IMR-90 (cell line): ENCODE measurements at regions not wholly inside any gene's neighbourhood (a gene's known extent, or its start where the extent isn't known, plus 50 kb on each side); places are given as distances from the start of the nearest gene placed in this dataset.

Source experiments
- ATAC-seq: fragments of 200-7000 bp; cut with Tn5 transposase; 2 replicates; pipeline ENCODE4 v1.9.1; 2020; ENCODE audit warnings: low read depth, mild to moderate bottlenecking, moderate library complexity
- BruUV-seq: library from RNA; stranded (reverse); fragments of 400-500 nt; replicated peaks from 2 replicates; lab custom pipeline; 2021; lab: Mats Ljungman, UMichigan
- CTCF ChIA-PET: fragments of 300-600 bp; formaldehyde crosslinking; extraction: SDS; loops from one replicate; lab custom pipeline; 2021; ENCODE audit warnings: antibody characterized with exemption; lab: Yijun Ruan, JAX
- POLR2A ChIA-PET: fragments of 300-600 bp; sonication (Branson Sonifier 250); formaldehyde crosslinking; loops from one replicate; lab custom pipeline; 2022; ENCODE audit warnings: antibody characterized with exemption; ENCODE audit not compliant: unreplicated experiment; lab: Charles Lee
- DNase-seq: peaks from one replicate; pipeline ENCODE4 v3.0.0; 2013
- H2AFZ ChIP-seq: replicated peaks from 2 replicates; pipeline ENCODE3; 2013; ENCODE audit warnings: low read length, mild to moderate bottlenecking; ENCODE audit not compliant: poor library complexity
- H2AK5ac ChIP-seq: 2 replicates; pipeline ENCODE4 v1.6.1; 2013; ENCODE audit warnings: low read depth, low read length, inconsistent platforms
- H2AK9ac ChIP-seq: replicated peaks from 2 replicates; pipeline ENCODE3; 2013; ENCODE audit warnings: mild to moderate bottlenecking, low read depth, low read length, moderate library complexity; ENCODE audit not compliant: poor library complexity
- H2BK120ac ChIP-seq: 2 replicates; pipeline ENCODE4 v1.6.1; 2013; ENCODE audit warnings: low read depth, low read length, inconsistent platforms
- H2BK15ac ChIP-seq: 3 replicates; pipeline ENCODE4 v1.6.1; 2013; ENCODE audit warnings: low read depth, low read length, inconsistent platforms
- H2BK20ac ChIP-seq: 2 replicates; pipeline ENCODE4 v1.6.1; 2013; ENCODE audit warnings: low read depth, mild to moderate bottlenecking, inconsistent platforms, low read length, moderate library complexity
- H2BK5ac ChIP-seq: 2 replicates; pipeline ENCODE4 v1.6.1; 2013; ENCODE audit warnings: mild to moderate bottlenecking, low read depth, low read length, inconsistent platforms; ENCODE audit not compliant: poor library complexity, severe bottlenecking
- H3K14ac ChIP-seq: replicated peaks from 2 replicates; pipeline ENCODE4 v1.6.1; 2013; ENCODE audit warnings: low read depth, low read length, inconsistent platforms
- H3K18ac ChIP-seq: 2 replicates; pipeline ENCODE4 v1.6.1; 2013; ENCODE audit warnings: low read depth, low read length, control low read depth
- H3K23ac ChIP-seq: 2 replicates; pipeline ENCODE4 v1.6.1; 2013; ENCODE audit warnings: low read depth, low read length, inconsistent platforms
- H3K27ac ChIP-seq: 2 replicates; pipeline ENCODE4 v1.5.1; 2013; ENCODE audit warnings: mild to moderate bottlenecking, control low read depth, low read length; ENCODE audit not compliant: insufficient read depth
- H3K27me3 ChIP-seq: 2 replicates; pipeline ENCODE4 v1.6.1; 2013; ENCODE audit warnings: low read length; ENCODE audit not compliant: control insufficient read depth, insufficient read depth
- H3K36me3 ChIP-seq: 2 replicates; pipeline ENCODE4 v1.6.1; 2013; ENCODE audit warnings: low read length, mixed read lengths; ENCODE audit not compliant: control insufficient read depth, insufficient read depth
- H3K4ac ChIP-seq: 2 replicates; pipeline ENCODE4 v1.6.1; 2013; ENCODE audit warnings: low read depth, low read length, inconsistent platforms
- H3K4me1 ChIP-seq: 2 replicates; pipeline ENCODE4 v1.6.1; 2013; ENCODE audit warnings: low read length, mixed read lengths; ENCODE audit not compliant: control insufficient read depth, insufficient read depth
- H3K4me2 ChIP-seq: 2 replicates; pipeline ENCODE4 v1.6.1; 2013; ENCODE audit warnings: low read depth, mild to moderate bottlenecking, control low read depth, low read length, moderate library complexity
- H3K4me3 ChIP-seq: 2 replicates; pipeline ENCODE4 v1.5.1; 2013; ENCODE audit warnings: low read depth, mild to moderate bottlenecking, control low read depth, low read length, moderate library complexity; ENCODE audit not compliant: insufficient read depth
- H3K56ac ChIP-seq: 2 replicates; pipeline ENCODE4 v1.6.1; 2013; ENCODE audit warnings: low read length, inconsistent platforms; ENCODE audit not compliant: insufficient read depth; ENCODE audit errors: extremely low read depth
- H3K79me1 ChIP-seq, 2 experiments: 2 replicates each; pipeline ENCODE4 v1.6.1; 2013; ENCODE audit warnings: low read length in 2 of 2, inconsistent platforms in 1 of 2, low read depth in 1 of 2
- H3K9ac ChIP-seq: 2 replicates; pipeline ENCODE4 v1.6.1; 2013; ENCODE audit warnings: low read depth, low read length, control low read depth
- H3K9me1 ChIP-seq: 2 replicates; pipeline ENCODE4 v1.6.1; 2013; ENCODE audit warnings: low read length, inconsistent platforms; ENCODE audit not compliant: insufficient read depth
- H3K9me3 ChIP-seq: 2 replicates; pipeline ENCODE4 v1.6.1; 2013; ENCODE audit warnings: low read length; ENCODE audit not compliant: control insufficient read depth, insufficient read depth
- H4K20me1 ChIP-seq: 2 replicates; pipeline ENCODE4 v1.6.1; 2013; ENCODE audit warnings: low read length, inconsistent platforms; ENCODE audit not compliant: insufficient read depth
- H4K5ac ChIP-seq: 2 replicates; pipeline ENCODE4 v1.6.1; 2013; ENCODE audit warnings: mild to moderate bottlenecking, low read depth, low read length, control low read depth
- H4K8ac ChIP-seq, 2 experiments: 2 replicates each; pipeline ENCODE4 v1.6.1; 2013; ENCODE audit warnings: low read depth in 2 of 2, low read length in 2 of 2, control low read depth in 1 of 2, inconsistent platforms in 1 of 2
- H4K91ac ChIP-seq: 2 replicates; pipeline ENCODE4 v1.6.1; 2013; ENCODE audit warnings: low read depth, low read length, inconsistent platforms; ENCODE audit not compliant: insufficient read depth
- BHLHE40 ChIP-seq: fragments of 150-350 bp; IDR thresholded peaks from 2 replicates; pipeline ENCODE4 v1.6.1; 2016; ENCODE audit warnings: mild to moderate bottlenecking, low read depth, low read length
- CEBPB ChIP-seq: IDR thresholded peaks from 2 replicates; pipeline ENCODE4 v1.6.1; 2012; ENCODE audit warnings: low read depth, low read length, improper control_type of control experiment
- CHD1 ChIP-seq: IDR thresholded peaks from 2 replicates; pipeline ENCODE4 v1.6.1; 2012; ENCODE audit warnings: low read depth, low read length, improper control_type of control experiment
- FOS ChIP-seq: fragments of 150-350 bp; IDR thresholded peaks from 2 replicates; pipeline ENCODE4 v1.6.1; 2016; ENCODE audit warnings: low read depth, low read length
- MAFK ChIP-seq: IDR thresholded peaks from 2 replicates; pipeline ENCODE4 v1.6.1; 2012; ENCODE audit warnings: low read depth, low read length, improper control_type of control experiment
- MAZ ChIP-seq: IDR thresholded peaks from 2 replicates; pipeline ENCODE4 v1.6.1; 2012; ENCODE audit warnings: low read depth, mild to moderate bottlenecking, low read length, improper control_type of control experiment, moderate library complexity, borderline replicate concordance
- MXI1 ChIP-seq: IDR thresholded peaks from 2 replicates; pipeline ENCODE4 v1.6.1; 2012; ENCODE audit warnings: low read depth, mild to moderate bottlenecking, low read length, moderate library complexity, borderline replicate concordance
- NFE2L2 ChIP-seq: fragments of 150-350 bp; IDR thresholded peaks from 2 replicates; pipeline ENCODE4 v1.6.1; 2016; ENCODE audit warnings: low read depth, mild to moderate bottlenecking, low read length
- POLR2A ChIP-seq: IDR thresholded peaks from 2 replicates; pipeline ENCODE4 v1.6.1; 2012; ENCODE audit warnings: mild to moderate bottlenecking, low read depth, low read length
- RAD21 ChIP-seq: IDR thresholded peaks from 2 replicates; pipeline ENCODE4 v1.6.1; 2012; ENCODE audit warnings: low read length, improper control_type of control experiment
- RCOR1 ChIP-seq: IDR thresholded peaks from 2 replicates; pipeline ENCODE4 v1.6.1; 2012; ENCODE audit warnings: mild to moderate bottlenecking, low read length, improper control_type of control experiment; ENCODE audit not compliant: insufficient replicate concordance
- SMC3 ChIP-seq: fragments of 150-350 bp; IDR thresholded peaks from 2 replicates; pipeline ENCODE4 v1.6.1; 2016; ENCODE audit warnings: low read depth, mild to moderate bottlenecking, antibody characterized with exemption, low read length, moderate library complexity
- WGBS, 2 experiments: methylation state at CpG; one replicate each; pipeline versions ENCODE4 v1.1.5 to v1.1.7; 2013; ENCODE audit warnings: missing lambda C conversion rate in 2 of 2; ENCODE audit not compliant: insufficient read length in 1 of 2; ENCODE audit errors: extremely low coverage in 2 of 2; 5-methylcytosine and 5-hydroxymethylcytosine counted together
- dilution Hi-C: fragments of 300-500 bp; cut with HindIII; formaldehyde crosslinking; loops from one replicate; pipeline ENCODE4 v1.14.3; 2018; ENCODE audit warnings: low sequenced_read_pairs; ENCODE audit not compliant: unreplicated experiment
- in situ Hi-C: fragments of 300-500 bp; cut with MboI; formaldehyde crosslinking; loops from 3 replicates; pipeline ENCODE4 v1.14.3; 2019; ENCODE audit warnings: low sequenced_read_pairs, inconsistent platforms, mixed read lengths
- intact Hi-C: fragments of 100-400 bp; cut with micrococcal nuclease; formaldehyde crosslinking; loops from 2 replicates; pipeline ENCODE4 v1.10.0; 2022
- TF ChIP-seq, protein P1 (sequence below): fragments of 150-350 bp; IDR thresholded peaks from 2 replicates; pipeline ENCODE4 v1.6.1; 2017; ENCODE audit warnings: mild to moderate bottlenecking, antibody characterized with exemption, low read length, low read depth
- TF ChIP-seq, protein P2 (sequence below): conservative IDR thresholded peaks from 2 replicates; pipeline ENCODE4 v1.5.1; 2012; ENCODE audit warnings: mild to moderate bottlenecking, low read depth, low read length, improper control_type of control experiment
- TF ChIP-seq, protein P3 (sequence below): fragments of 150-350 bp; IDR thresholded peaks from 2 replicates; pipeline ENCODE4 v1.6.1; 2016; ENCODE audit warnings: low read depth, mild to moderate bottlenecking, low read length, moderate library complexity, borderline replicate concordance

GRCh38 chr17:83183145-83183948 is 103.9 kb downstream of the METRNL start:
- Histone ChIP-seq H2AK9ac (no peak overlapping the region), H3K27me3 (peaks cover 46% of the 10 kb centered on the region), H4K91ac (no peak overlapping the region), H3K4me1 (no peaks in the 10 kb centered on the region; the same call in 1 of the 2 replicates), H3K56ac (no peak overlapping the region), H3K18ac (no peak overlapping the region), H3K9me3 (peaks cover 12% of the 10 kb centered on the region), H2BK5ac (no peak overlapping the region), H3K9ac (no peak overlapping the region), H3K4me3 (no peak overlapping the region), H3K27ac (no peak overlapping the region), H2AK5ac (no peak overlapping the region), H2BK15ac (no peak overlapping the region), H4K8ac (no peak overlapping the region), H3K36me3 (no peaks in the 10 kb centered on the region), H2BK120ac (no peak overlapping the region), H3K79me1 (no peaks in the 10 kb centered on the region), H3K4ac (no peak overlapping the region), H2AFZ (no peak overlapping the region), H4K20me1 (no peaks in the 10 kb centered on the region), H4K5ac (no peak overlapping the region), H2BK20ac (no peak overlapping the region), H3K4me2 (no peak overlapping the region), H3K9me1 (no peaks in the 10 kb centered on the region), H3K23ac (no peak overlapping the region), H3K14ac (no peak overlapping the region)
- ATAC-seq, result no peak
- 33% methylated on average over 17 of the region's 28 CpGs; no CpG with 5 or more reads in 1 of the 2 experiments for WGBS, 2 experiments
- POLR2A ChIA-PET, result no interaction called here
- no TSS peak for BruUV-seq
- intact Hi-C loops (no loop called here), in situ Hi-C loops (no loop called here), dilution Hi-C loops (no loop called here)
- CTCF ChIA-PET, result interaction anchor here (0.5 kb wide), 1 partner anchor 24 kb away, joined by 3 read pairs; no protein-coding TSS in a partner anchor
- DNase-seq, result no peak
- TF ChIP-seq, protein P1, sequence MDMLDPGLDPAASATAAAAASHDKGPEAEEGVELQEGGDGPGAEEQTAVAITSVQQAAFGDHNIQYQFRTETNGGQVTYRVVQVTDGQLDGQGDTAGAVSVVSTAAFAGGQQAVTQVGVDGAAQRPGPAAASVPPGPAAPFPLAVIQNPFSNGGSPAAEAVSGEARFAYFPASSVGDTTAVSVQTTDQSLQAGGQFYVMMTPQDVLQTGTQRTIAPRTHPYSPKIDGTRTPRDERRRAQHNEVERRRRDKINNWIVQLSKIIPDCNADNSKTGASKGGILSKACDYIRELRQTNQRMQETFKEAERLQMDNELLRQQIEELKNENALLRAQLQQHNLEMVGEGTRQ, result no peak
- no peak for TF ChIP-seq SMC3
- no peak for TF ChIP-seq CHD1
- TF ChIP-seq MXI1, result no peak
- TF ChIP-seq RCOR1, result no peak
- TF ChIP-seq NFE2L2, result no peak
- TF ChIP-seq MAFK, result no peak
- TF ChIP-seq, protein P2, sequence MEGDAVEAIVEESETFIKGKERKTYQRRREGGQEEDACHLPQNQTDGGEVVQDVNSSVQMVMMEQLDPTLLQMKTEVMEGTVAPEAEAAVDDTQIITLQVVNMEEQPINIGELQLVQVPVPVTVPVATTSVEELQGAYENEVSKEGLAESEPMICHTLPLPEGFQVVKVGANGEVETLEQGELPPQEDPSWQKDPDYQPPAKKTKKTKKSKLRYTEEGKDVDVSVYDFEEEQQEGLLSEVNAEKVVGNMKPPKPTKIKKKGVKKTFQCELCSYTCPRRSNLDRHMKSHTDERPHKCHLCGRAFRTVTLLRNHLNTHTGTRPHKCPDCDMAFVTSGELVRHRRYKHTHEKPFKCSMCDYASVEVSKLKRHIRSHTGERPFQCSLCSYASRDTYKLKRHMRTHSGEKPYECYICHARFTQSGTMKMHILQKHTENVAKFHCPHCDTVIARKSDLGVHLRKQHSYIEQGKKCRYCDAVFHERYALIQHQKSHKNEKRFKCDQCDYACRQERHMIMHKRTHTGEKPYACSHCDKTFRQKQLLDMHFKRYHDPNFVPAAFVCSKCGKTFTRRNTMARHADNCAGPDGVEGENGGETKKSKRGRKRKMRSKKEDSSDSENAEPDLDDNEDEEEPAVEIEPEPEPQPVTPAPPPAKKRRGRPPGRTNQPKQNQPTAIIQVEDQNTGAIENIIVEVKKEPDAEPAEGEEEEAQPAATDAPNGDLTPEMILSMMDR, result no peak
- no peak for TF ChIP-seq MAZ
- TF ChIP-seq RAD21, result no peak
- no peak for TF ChIP-seq POLR2A
- no peak for TF ChIP-seq CEBPB
- TF ChIP-seq FOS, result no peak
- TF ChIP-seq, protein P3, sequence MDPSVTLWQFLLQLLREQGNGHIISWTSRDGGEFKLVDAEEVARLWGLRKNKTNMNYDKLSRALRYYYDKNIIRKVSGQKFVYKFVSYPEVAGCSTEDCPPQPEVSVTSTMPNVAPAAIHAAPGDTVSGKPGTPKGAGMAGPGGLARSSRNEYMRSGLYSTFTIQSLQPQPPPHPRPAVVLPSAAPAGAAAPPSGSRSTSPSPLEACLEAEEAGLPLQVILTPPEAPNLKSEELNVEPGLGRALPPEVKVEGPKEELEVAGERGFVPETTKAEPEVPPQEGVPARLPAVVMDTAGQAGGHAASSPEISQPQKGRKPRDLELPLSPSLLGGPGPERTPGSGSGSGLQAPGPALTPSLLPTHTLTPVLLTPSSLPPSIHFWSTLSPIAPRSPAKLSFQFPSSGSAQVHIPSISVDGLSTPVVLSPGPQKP, result no peak
- TF ChIP-seq BHLHE40, result no peak
